ENCODE measurements at regions not wholly inside any gene's neighbourhood (a gene's known extent, or its start where the extent isn't known, plus 50 kb on each side); places are given as distances from the start of the nearest gene placed in this dataset.

- no peak for TF ChIP-seq POLR2A (IDR thresholded peaks at IDR 0.05)
- TF ChIP-seq CTCF (IDR thresholded peaks at IDR 0.05), result no peak
- TF ChIP-seq EP300 (IDR thresholded peaks at IDR 0.05), result no peak
Measured at GRCh38 chr6:16850681-16851026, 89.4 kb upstream of the ATXN1 start.

Data from suprapubic skin (tissue), 3 donors.